ENCODE measurements at regions not wholly inside any gene's neighbourhood (a gene's known extent, or its start where the extent isn't known, plus 50 kb on each side); places are given as distances from the start of the nearest gene placed in this dataset.
"Not testable (repeated sequence)": the region's sequence is repeated elsewhere in the genome, so short reads cannot be mapped to it uniquely, and the experiment has no call there.

DNA sequence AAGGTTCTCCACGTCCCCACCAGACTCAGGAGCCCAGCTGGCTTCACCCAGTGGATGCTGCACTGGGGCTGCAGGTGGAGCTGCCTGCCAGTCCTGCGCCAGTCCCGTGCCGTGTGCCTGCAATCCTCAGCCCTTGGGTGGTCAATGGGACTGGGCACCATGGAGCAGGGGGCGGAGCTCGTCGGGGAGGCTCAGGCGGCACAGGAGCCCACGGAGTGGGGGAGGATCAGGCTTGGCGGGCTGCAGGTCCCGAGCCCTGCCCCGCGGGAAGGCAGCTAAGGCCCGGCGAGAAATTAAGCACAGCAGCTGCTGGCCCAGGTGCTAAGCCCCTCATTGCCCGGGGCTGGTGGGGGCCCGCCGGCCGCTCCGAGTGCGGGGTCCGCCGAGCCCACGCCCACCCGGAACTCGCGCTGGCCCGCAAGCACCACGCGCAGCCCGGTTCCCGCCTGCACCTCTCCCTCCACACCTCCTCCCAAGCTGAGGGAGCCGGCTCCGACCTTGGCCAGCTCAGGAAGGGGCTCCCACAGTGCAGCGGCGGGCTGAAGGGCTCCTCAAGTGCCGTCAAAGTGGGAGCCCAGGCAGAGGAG, 87.6 kb downstream of the DNAJB9 start:
- ATAC-seq (ENCODE audit: low read depth); H2AFZ ChIP-seq (replicated peaks; ENCODE audit: low read length, poor library complexity); H3K9me3 ChIP-seq (ENCODE audit: control insufficient read depth, insufficient read depth, low read length); H4K8ac ChIP-seq (ENCODE audit: low read depth in 2 of 2, low read length in 2 of 2); H3K79me1 ChIP-seq (ENCODE audit: low read depth in 1 of 2, low read length in 2 of 2); H2AK5ac ChIP-seq (ENCODE audit: low read depth, low read length); H3K4ac ChIP-seq (ENCODE audit: low read depth, low read length); H2BK120ac ChIP-seq (ENCODE audit: low read depth, low read length); H4K91ac ChIP-seq (ENCODE audit: insufficient read depth, low read depth, low read length); POLR2A ChIA-PET (ENCODE audit: unreplicated experiment); H3K27ac ChIP-seq (ENCODE audit: insufficient read depth, low read length); H3K23ac ChIP-seq (ENCODE audit: low read depth, low read length); H3K4me1 ChIP-seq (ENCODE audit: control insufficient read depth, insufficient read depth, low read length); dilution Hi-C loops (cut with HindIII; ENCODE audit: low sequenced_read_pairs, unreplicated experiment); H3K14ac ChIP-seq (replicated peaks; ENCODE audit: low read depth, low read length); in situ Hi-C loops (cut with MboI; ENCODE audit: low sequenced_read_pairs); H2BK5ac ChIP-seq (ENCODE audit: low read depth, low read length, poor library complexity, severe bottlenecking); H3K36me3 ChIP-seq (ENCODE audit: control insufficient read depth, insufficient read depth, low read length); H3K4me3 ChIP-seq (ENCODE audit: insufficient read depth, low read depth, low read length); DNase-seq; H3K56ac ChIP-seq (ENCODE audit: extremely low read depth, insufficient read depth, low read length); H2BK15ac ChIP-seq (ENCODE audit: low read depth, low read length); BruUV-seq (replicated peaks); intact Hi-C loops (cut with micrococcal nuclease); H3K9ac ChIP-seq (ENCODE audit: low read depth, low read length); H3K9me1 ChIP-seq (ENCODE audit: insufficient read depth, low read length); H4K20me1 ChIP-seq (ENCODE audit: insufficient read depth, low read length); H3K4me2 ChIP-seq (ENCODE audit: low read depth, low read length); H3K18ac ChIP-seq (ENCODE audit: low read depth, low read length); H2AK9ac ChIP-seq (replicated peaks; ENCODE audit: low read depth, low read length, poor library complexity); CTCF ChIA-PET; H2BK20ac ChIP-seq (ENCODE audit: low read depth, low read length); H3K27me3 ChIP-seq (ENCODE audit: control insufficient read depth, insufficient read depth, low read length); H4K5ac ChIP-seq (ENCODE audit: low read depth, low read length): not testable (repeated sequence)
- WGBS, 2 experiments (ENCODE audit: extremely low coverage in 2 of 2, insufficient read length in 1 of 2), result 70% methylated on average over 2 of the region's 37 CpGs; no CpG with 5 or more reads in 1 of the 2 experiments
